Lung microvascular endothelial cell (primary cell): ENCODE measurements at regions not wholly inside any gene's neighbourhood (a gene's known extent, or its start where the extent isn't known, plus 50 kb on each side); places are given as distances from the start of the nearest gene placed in this dataset.
A peak's percentile ranks its signal among the peaks of the same experiment; 100 is the strongest.
"Not testable (repeated sequence)": the region's sequence is repeated elsewhere in the genome, so short reads cannot be mapped to it uniquely, and the experiment has no call there.

Experiments
- DNase-seq, 2 donors: peaks; one replicate each; pipeline versions ENCODE4 v3.0.0 to v3.0.0-alpha.2; 2010; ENCODE audit warnings: low read depth in 2 of 2

DNA sequence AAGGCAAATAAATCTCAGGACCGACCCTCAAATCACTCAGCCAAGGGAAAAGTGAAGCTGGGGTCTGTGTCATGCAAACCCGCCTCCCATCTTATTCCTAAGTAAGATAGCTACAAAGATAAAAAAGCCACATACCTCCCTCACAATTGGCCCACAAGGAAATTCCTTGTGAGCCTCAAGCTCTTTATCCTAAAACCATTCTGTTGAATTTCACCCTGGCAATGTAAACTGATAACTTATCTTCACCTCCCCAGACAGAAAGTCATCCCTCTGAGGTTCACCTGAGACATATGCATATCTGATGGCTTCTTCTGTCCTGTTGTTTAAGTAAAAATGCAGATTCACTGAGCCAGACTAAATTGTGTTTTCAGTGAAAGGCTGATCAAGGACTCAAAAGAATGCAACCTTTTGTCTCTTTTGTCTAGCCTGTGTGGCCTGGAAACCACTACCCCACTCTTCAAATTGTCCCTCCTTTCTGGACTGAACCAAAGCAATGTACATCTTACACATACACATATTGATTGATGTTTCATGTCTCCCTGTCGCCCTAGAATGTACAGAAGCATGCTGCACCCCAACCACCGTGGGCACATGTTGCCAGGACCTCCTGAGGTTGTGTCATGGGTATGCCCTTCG, 91.3 kb downstream of the MFAP3L start:
- no peak for DNase-seq

- no peak for DNase-seq
Observed at GRCh38 chr4:169933531-169933930, 92.7 kb downstream of the MFAP3L start.

DNA sequence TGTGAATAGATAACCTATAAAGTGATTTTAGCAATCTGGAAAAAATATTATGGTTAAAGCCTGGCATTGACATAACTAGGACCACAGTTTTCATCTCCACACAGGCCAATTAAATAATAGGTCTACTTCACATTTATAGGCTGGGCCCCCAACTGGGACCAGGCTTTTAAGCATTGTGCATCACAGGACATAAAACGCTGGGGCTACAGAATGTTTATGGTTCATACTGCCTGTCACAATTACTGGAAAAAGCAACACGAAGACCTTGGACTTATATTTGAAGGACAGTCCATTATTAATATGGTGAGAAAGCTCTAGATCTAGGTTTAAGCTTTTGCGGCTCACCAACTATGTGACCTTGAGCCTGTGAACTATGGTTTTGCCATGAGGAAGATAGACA, 94.2 kb downstream of the MFAP3L start:
- no peak for DNase-seq

- DNase-seq, result not testable (repeated sequence)
Observed at GRCh38 chr4:169930755-169931154, 95.4 kb downstream of the MFAP3L start.

GRCh38 chr4:169927280-169927679, 98.9 kb downstream of the MFAP3L start:
- DNase-seq, result no peak

GRCh38 chr4:169925678-169926077, 100.5 kb downstream of the MFAP3L start:
- DNase-seq, result no peak

DNA sequence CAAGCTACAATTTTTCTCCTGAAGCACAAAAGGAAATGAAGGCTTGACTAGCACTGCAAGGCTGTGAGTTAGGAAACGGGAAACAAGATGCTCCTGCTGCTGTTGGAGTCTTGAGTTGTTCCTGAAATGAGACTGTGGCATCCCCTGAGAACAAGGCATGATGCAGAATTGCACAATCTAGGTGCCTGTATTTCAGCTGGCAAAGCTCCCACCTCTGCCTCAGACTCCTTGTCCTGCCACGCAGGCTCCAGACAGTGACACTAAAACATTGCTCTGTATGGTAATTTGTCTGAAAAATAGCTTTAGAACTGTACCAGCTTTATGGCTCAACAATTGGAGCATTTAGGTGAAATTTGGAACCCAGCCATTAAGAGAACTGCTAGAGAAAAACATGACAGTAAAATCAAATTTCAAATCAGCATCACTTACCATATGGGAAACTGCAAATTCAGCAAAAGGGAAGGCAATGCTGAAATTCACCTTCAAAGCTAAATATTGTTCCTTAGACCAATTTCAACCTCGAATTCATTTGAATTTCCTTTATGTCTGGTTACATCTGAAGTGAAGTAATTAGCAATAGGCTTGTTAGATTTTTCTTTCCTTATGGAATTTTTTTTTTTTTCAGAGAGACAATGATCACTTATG, 103.4 kb downstream of the MFAP3L start:
- no peak for DNase-seq

GRCh38 chr4:169921732-169922131, 104.5 kb downstream of the MFAP3L start:
- DNase-seq, result no peak

GRCh38 chr4:169921237-169921636, 105.0 kb downstream of the MFAP3L start:
- DNase-seq, result no peak

DNA sequence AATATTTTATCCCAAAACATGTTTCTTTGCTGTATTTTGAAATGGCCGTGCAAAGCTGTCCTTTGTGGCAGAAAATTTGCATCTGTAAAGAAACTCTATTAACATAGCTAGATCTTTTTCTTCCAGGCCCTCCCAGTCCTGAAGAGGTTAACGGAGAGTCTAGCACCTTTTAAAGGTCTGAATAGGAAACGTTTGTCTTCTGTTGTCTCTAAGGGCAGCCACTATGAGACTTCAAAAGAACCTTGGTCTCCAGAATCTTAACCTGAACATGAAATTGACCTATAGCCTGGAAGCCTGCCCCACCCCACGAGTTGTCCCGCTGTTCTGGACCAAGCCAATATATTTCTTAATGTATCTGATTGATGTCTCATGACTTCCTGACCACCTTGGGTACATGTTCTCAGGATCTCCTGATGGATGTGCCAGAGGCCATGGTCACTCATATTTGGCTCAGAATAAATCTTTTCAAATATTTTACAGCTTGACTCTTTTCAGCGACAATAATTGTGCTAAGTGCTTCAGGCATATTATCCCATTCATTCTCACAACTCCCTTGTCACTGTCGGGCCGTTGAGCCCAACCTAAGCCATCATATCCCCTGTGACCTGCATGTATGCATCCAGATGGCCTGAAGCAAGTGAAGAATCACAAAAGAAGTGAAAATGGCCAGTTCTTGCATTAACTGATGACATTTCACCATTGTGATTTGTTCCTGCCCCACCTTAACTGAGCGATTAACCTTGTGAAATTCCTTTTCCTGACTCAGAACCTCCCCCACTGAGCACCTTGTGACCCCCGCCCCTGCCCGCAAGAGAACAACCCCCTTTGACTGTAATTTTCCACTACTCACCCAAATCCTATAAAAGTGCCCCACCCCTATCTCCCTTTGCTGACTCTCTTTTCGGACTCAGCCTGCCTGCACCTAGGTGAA, 106.7 kb downstream of the MFAP3L start:
- not testable (repeated sequence) for DNase-seq

- no peak for DNase-seq
Observed at GRCh38 chr4:169915545-169915944, 110.7 kb downstream of the MFAP3L start.

- DNase-seq, result no peak
Observed at GRCh38 chr4:169914866-169915265, 111.3 kb downstream of the MFAP3L start.

DNA sequence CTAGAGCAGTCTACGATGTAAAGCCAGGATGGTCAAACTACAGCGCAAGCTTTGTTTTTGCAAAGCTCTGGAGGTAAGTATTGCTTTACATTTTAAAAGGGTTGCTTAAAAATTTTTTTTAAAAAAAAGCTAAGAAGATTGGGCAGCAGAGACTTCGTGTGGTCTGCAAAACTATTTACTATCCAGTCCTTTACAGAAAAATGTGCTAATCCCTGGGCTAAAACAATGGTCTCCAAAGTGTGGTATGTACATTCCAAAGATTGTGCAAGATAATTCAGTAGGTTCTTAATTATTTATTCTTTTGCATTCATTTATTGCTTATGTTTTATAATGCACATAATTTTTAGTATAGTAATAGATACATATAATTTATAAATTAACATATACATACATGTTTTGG, 113.2 kb downstream of the MFAP3L start:
- no peak for DNase-seq

GRCh38 chr4:169909897-169910296, 116.3 kb downstream of the MFAP3L start:
- no peak for DNase-seq

GRCh38 chr4:169909479-169909878, 116.7 kb downstream of the MFAP3L start:
- DNase-seq, result no peak

- DNase-seq, result no peak
Observed at GRCh38 chr4:169907705-169908104, 118.5 kb downstream of the MFAP3L start.

DNA sequence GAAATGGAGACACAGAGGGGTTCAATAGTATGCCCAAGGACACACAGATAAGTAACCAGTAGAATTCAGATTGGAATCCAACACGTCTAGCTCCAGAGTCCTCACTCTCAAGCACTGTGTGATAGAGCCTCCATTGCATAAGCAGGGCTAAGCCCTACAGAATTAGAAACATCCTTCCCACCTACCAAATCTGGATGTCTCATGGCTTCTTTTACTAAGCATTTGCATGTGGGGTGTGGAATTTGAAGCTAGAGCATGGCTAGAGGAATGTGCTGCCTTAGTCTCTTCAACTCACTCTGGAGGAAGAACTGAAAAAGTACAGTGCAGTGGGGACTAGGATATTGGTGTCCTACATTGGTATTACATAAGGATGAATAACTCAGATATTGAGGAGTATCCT, 119.4 kb downstream of the MFAP3L start:
- no peak for DNase-seq

GRCh38 chr4:169906104-169906503, 120.1 kb downstream of the MFAP3L start:
- no peak for DNase-seq

DNA sequence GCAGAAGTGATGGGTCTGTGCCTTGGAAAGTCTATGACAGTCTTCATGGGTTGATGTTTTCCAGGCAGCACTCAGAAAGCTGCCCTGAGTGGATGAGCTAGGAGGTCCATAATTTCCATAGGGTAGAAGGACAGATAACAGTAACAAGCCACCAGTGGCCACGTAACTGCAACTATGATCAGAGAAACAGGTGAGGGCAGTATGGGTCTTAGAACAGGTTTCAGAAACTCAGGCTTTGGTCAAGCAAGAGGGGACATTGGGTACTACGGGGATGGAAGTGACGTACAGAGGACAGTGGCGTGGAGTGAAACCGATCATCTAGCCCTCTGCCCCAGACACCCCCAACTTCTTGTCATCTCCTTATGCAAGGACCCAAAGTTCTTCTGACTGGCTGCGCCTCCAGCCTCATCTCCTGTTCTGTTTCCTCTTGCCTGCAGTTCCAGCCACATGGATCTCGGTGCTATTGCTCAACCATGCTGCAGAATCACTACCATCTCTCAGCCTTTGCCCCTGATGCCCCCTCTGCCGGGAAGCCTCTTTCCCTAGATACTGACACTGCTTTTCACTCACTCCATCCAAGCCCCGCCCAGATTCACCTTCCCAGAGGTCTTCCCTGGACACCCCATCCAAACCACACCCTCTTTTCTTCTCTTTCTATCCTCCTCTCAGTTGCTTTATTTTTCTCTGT, 123.4 kb downstream of the MFAP3L start:
- DNase-seq, result no peak

GRCh38 chr4:169900241-169900845, 125.9 kb downstream of the MFAP3L start:
- peak in 1 of 2 donors; percentile 94 for DNase-seq

GRCh38 chr4:169899295-169899694, 126.9 kb downstream of the MFAP3L start:
- peak in 1 of 2 donors; percentile 23 for DNase-seq
